ENCODE measurements at regions not wholly inside any gene's neighbourhood (a gene's known extent, or its start where the extent isn't known, plus 50 kb on each side); places are given as distances from the start of the nearest gene placed in this dataset.
"Not testable (repeated sequence)": the region's sequence is repeated elsewhere in the genome, so short reads cannot be mapped to it uniquely, and the experiment has no call there.

DNA sequence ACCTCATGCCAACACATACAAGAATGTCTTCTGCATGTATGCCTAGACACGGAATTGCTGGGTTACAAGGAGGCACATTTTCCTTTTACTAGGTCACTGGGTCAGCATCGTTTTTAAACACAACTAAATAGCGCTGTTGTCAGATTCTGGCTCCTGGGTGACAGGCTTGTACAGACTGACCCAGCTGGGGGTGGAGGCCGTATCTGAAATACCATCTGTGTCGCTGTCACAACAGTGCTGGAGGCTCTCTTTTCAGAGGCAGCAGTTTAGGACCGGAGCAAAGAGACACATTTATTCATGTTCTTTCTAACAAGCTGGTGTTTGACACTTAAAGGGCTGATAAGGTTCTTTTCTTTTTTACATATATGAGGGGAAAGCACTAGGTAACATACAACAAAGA, 403.0 kb upstream of the ASIC2 start:
- no peak overlapping the region for H3K4me3 ChIP-seq (ENCODE audit: low read depth, low read length)
- DNase-seq (ENCODE audit: low read depth), result no peak
- TF ChIP-seq, protein P1, sequence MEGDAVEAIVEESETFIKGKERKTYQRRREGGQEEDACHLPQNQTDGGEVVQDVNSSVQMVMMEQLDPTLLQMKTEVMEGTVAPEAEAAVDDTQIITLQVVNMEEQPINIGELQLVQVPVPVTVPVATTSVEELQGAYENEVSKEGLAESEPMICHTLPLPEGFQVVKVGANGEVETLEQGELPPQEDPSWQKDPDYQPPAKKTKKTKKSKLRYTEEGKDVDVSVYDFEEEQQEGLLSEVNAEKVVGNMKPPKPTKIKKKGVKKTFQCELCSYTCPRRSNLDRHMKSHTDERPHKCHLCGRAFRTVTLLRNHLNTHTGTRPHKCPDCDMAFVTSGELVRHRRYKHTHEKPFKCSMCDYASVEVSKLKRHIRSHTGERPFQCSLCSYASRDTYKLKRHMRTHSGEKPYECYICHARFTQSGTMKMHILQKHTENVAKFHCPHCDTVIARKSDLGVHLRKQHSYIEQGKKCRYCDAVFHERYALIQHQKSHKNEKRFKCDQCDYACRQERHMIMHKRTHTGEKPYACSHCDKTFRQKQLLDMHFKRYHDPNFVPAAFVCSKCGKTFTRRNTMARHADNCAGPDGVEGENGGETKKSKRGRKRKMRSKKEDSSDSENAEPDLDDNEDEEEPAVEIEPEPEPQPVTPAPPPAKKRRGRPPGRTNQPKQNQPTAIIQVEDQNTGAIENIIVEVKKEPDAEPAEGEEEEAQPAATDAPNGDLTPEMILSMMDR (conservative IDR thresholded peaks at IDR 0.05; ENCODE audit: low read depth, low read length), result no peak

DNA sequence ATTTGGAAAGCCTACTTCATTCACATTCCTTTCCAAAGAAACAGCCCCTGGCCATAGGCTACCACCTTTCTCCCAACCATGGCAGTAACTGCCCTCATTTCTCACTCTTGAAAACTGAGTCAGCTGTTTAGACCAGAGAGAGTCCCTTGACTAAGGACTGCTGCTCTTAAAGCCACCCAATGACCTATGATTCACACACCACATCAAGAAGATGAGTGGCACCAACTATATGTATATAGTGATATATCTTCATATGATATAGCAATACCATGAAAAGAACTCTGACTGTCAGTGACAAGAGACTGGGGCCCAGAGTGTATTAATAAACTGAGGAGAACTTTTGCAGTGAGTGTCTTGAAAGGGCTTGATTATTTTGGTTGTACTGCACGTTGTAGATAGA, 404.5 kb upstream of the ASIC2 start:
- no peak overlapping the region for H3K4me3 ChIP-seq (ENCODE audit: low read depth, low read length)
- DNase-seq (ENCODE audit: low read depth), result no peak
- TF ChIP-seq, protein P1 (conservative IDR thresholded peaks at IDR 0.05; ENCODE audit: low read depth, low read length), result no peak

DNA sequence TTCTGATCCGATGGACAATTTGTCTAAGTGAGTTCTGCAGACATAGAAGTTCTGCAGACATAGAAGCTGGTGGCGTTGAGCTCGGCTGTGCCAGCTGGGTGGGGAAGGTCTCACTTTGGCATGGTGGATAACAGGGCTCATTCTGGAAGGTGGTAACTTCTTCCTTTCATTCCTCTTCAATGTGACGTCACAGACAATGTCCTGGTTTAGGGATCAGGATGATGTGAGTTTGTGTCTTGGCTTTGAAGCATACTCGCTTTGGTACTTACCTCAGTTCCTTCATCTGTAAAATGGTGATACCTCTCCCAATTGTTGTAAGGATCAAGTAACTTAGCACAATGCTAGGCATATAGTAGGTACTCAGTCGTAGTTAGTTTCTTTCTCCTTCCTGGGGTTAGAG, 408.8 kb upstream of the ASIC2 start:
- DNase-seq (ENCODE audit: low read depth), result no peak
- H3K4me3 ChIP-seq (ENCODE audit: low read depth, low read length), result no peak overlapping the region
- TF ChIP-seq, protein P1 (conservative IDR thresholded peaks at IDR 0.05; ENCODE audit: low read depth, low read length), result no peak

DNA sequence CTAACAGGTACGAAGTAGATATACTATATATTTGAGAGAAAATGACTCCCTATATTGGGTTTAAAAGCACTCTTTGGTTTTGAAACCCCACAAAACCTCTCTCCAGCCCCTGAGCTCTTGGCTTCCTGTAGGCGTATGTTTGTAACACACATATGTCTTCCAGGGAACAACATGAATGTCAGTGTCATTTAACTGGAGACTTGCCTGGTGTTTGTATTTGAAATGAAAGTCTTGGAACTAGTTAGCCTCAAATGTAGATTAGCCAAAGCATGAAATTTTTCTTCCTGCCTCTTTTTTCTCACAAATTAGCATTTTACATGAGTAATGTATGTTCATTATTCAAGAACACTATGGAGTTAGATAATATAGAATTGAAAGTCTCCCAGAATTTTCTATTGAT, 411.8 kb upstream of the ASIC2 start:
- TF ChIP-seq, protein P1 (conservative IDR thresholded peaks at IDR 0.05; ENCODE audit: low read depth, low read length), result no peak

DNA sequence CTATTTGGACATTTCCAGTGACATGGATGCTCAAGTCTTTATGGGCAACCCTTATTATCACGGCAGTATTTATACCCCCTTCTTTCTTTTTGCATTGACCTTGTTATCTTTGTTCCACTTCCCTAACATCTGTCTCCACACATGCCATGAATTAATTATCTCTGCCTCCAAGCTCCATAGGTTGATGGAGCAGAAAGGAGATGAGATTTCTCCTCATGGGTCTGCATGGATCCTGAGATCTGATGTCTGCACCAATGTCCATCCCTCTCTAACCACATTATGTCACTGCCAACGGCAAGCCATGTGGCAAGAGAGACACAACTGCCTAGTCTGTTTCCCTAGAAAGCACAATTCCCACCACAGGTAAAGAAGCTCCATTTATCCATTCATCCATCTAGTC, 416.8 kb upstream of the ASIC2 start:
- TF ChIP-seq, protein P1 (conservative IDR thresholded peaks at IDR 0.05; ENCODE audit: low read depth, low read length), result no peak
- H3K4me3 ChIP-seq (ENCODE audit: low read depth, low read length), result no peak overlapping the region
- no peak for DNase-seq (ENCODE audit: low read depth)

More for the DNA sequence above, 411.8 kb upstream of the ASIC2 start:
- DNase-seq (ENCODE audit: low read depth), result no peak
- H3K4me3 ChIP-seq (ENCODE audit: low read depth, low read length), result no peak overlapping the region

DNA sequence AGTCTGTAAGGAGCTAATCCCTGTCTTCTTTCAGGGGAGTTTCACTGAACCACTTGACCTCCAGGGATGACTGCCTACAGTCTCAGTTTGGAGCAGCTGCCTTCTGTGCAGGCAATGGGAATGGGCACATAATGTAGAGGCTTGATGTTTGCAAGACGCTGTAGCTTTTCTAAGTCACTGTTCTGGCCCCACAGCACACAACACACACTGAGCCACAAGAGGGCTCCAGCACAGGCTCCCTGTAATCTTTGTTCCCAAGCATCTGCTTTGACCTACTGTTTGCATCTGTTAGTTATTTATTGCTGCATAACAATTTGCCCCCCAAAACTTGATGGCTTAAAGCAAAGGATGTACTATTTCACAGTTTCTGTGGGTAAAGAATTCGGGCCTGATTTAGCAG, 419.0 kb upstream of the ASIC2 start:
- no peak for DNase-seq (ENCODE audit: low read depth)
- no peak overlapping the region for H3K4me3 ChIP-seq (ENCODE audit: low read depth, low read length)
- TF ChIP-seq, protein P1 (conservative IDR thresholded peaks at IDR 0.05; ENCODE audit: low read depth, low read length), result peak; percentile 27

DNA sequence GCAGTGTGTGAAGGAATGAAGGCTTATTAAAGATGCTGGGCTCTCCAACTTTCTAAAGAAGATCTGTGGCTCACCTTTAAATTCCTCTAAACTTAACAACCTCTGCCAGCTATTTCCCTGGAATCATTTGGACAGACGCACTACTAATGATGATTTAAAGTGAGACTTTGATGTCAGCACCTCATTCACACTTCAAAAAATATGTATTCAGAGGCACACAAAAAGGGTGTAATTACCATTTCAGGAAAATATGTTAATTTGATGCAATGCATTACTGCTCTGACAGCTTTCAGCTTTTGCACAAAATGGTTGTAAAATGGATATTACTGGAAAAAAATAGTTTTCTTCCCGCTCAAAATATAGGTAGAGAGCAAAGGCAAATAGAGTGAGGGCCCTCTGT, 423.9 kb upstream of the ASIC2 start:
- H3K4me3 ChIP-seq (ENCODE audit: low read depth, low read length), result no peak overlapping the region
- TF ChIP-seq, protein P1 (conservative IDR thresholded peaks at IDR 0.05; ENCODE audit: low read depth, low read length), result no peak

DNA sequence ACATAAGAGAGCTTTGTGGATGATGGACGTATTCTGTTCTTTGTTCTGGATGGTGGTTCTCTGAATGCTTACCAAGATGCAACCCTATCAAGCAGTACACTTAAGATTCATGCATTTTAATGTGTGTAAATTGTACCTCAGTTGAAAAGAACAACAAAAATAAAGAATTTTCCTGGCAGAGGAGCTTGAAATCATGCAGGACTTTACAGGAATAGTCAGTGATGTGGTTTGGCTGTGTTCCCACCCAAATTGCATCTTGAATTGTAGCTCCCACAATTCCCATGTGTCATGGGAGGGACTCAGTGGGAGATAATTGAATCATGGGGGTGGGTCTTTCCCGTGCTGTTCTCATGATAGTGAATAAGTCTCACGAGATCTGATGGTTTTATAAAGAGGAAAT, 430.6 kb upstream of the ASIC2 start:
- not testable (repeated sequence) for DNase-seq (ENCODE audit: low read depth); H3K4me3 ChIP-seq (ENCODE audit: low read depth, low read length)

More for the DNA sequence above, 423.9 kb upstream of the ASIC2 start:
- no peak for DNase-seq (ENCODE audit: low read depth)
